Stomach (tissue), 4 donors: ENCODE measurements at regions not wholly inside any gene's neighbourhood (a gene's known extent, or its start where the extent isn't known, plus 50 kb on each side); places are given as distances from the start of the nearest gene placed in this dataset.

Experiments used
- CTCF ChIP-seq, 7 experiments: fragments of 450-650 bp in 4 of 7; fragments of 200-600 bp in 3 of 7; sonication (generic) in 3 of 7; IDR thresholded peaks; one replicate each; pipeline ENCODE4 v1.5.1; 2016 to 2019; ENCODE audit warnings: antibody characterized with exemption in 7 of 7, control low read depth in 2 of 7, mild to moderate bottlenecking in 1 of 7
- POLR2A ChIP-seq, 4 donors: fragments of 450-650 bp; IDR thresholded peaks; one replicate each; pipeline ENCODE4 v1.6.1; 2016; ENCODE audit warnings: antibody characterized with exemption in 4 of 4, control low read depth in 2 of 4, mild to moderate bottlenecking in 1 of 4, moderate library complexity in 1 of 4

GRCh38 chr12:77368379-77368778, 303.0 kb upstream of the E2F7 start:
- TF ChIP-seq CTCF (IDR thresholded peaks at IDR 0.05) (no peak), POLR2A (IDR thresholded peaks at IDR 0.05) (no peak)
